ENCODE measurements at regions not wholly inside any gene's neighbourhood (a gene's known extent, or its start where the extent isn't known, plus 50 kb on each side); places are given as distances from the start of the nearest gene placed in this dataset.

- TF ChIP-seq CTCF (IDR thresholded peaks at IDR 0.05; ENCODE audit: low read length) (no peak), EZH2 (IDR thresholded peaks at IDR 0.05; ENCODE audit: borderline replicate concordance, low read length) (no peak)
Measured at GRCh38 chr12:124432376-124432775, 135.0 kb downstream of the NCOR2 start.
